GM11168 (cell line): ENCODE measurements at regions not wholly inside any gene's neighbourhood (a gene's known extent, or its start where the extent isn't known, plus 50 kb on each side); places are given as distances from the start of the nearest gene placed in this dataset.
"Not testable (repeated sequence)": the region's sequence is repeated elsewhere in the genome, so short reads cannot be mapped to it uniquely, and the experiment has no call there.

Experiments
- in situ Hi-C: fragments of 300-500 bp; cut with MboI; formaldehyde crosslinking; loops from one replicate; pipeline ENCODE4 v1.12.0; 2022; ENCODE audit warnings: low sequenced_read_pairs; ENCODE audit not compliant: unreplicated experiment

- in situ Hi-C loops: no loop called here
Measured at GRCh38 chr5:167827766-167828165, 463.7 kb upstream of the WWC1 start.

- in situ Hi-C loops: no loop called here
Measured at GRCh38 chr5:167831754-167832504, 459.5 kb upstream of the WWC1 start.

- in situ Hi-C loops: no loop called here
Measured at GRCh38 chr5:167832609-167833008, 458.8 kb upstream of the WWC1 start.

- in situ Hi-C loops: no loop called here
Measured at GRCh38 chr5:167833456-167833855, 458.0 kb upstream of the WWC1 start.

- in situ Hi-C loops: no loop called here
Measured at GRCh38 chr5:167835146-167835545, 456.3 kb upstream of the WWC1 start.

- in situ Hi-C loops: no loop called here
Measured at GRCh38 chr5:167837127-167837526, 454.3 kb upstream of the WWC1 start.

GRCh38 chr5:167839065-167839464, 452.4 kb upstream of the WWC1 start:
- in situ Hi-C loops: no loop called here

GRCh38 chr5:167840527-167841130, 450.8 kb upstream of the WWC1 start:
- in situ Hi-C loops: no loop called here

GRCh38 chr5:167843881-167844572, 447.4 kb upstream of the WWC1 start:
- in situ Hi-C loops: no loop called here

- in situ Hi-C loops: no loop called here
Measured at GRCh38 chr5:167845952-167846351, 445.5 kb upstream of the WWC1 start.

- in situ Hi-C loops: no loop called here
Measured at GRCh38 chr5:167849874-167850273, 441.6 kb upstream of the WWC1 start.

- in situ Hi-C loops: no loop called here
Measured at GRCh38 chr5:167850911-167851310, 440.5 kb upstream of the WWC1 start.

GRCh38 chr5:167851416-167851815, 440.0 kb upstream of the WWC1 start:
- in situ Hi-C loops: no loop called here

- in situ Hi-C loops: no loop called here
Measured at GRCh38 chr5:167852515-167852914, 438.9 kb upstream of the WWC1 start.

- in situ Hi-C loops: no loop called here
Measured at GRCh38 chr5:167853421-167853820, 438.0 kb upstream of the WWC1 start.

GRCh38 chr5:167855818-167856217, 435.6 kb upstream of the WWC1 start:
- in situ Hi-C loops: no loop called here

- in situ Hi-C loops: no loop called here
Measured at GRCh38 chr5:167857321-167857720, 434.1 kb upstream of the WWC1 start.

GRCh38 chr5:167858186-167858855, 433.1 kb upstream of the WWC1 start:
- in situ Hi-C loops: not testable (repeated sequence)

- in situ Hi-C loops: no loop called here
Measured at GRCh38 chr5:167861129-167861927, 430.1 kb upstream of the WWC1 start.

GRCh38 chr5:167861928-167862426, 429.5 kb upstream of the WWC1 start:
- in situ Hi-C loops: no loop called here
